Mesothelial cell of epicardium (in vitro differentiated cells): ENCODE measurements at regions not wholly inside any gene's neighbourhood (a gene's known extent, or its start where the extent isn't known, plus 50 kb on each side); places are given as distances from the start of the nearest gene placed in this dataset.
"Not testable (repeated sequence)": the region's sequence is repeated elsewhere in the genome, so short reads cannot be mapped to it uniquely, and the experiment has no call there.

Source experiments
- DNase-seq, 2 experiments: peaks; one replicate each; pipeline ENCODE4 v3.0.0; 2021; ENCODE audit warnings: low spot score in 2 of 2; ENCODE audit not compliant: unreplicated experiment in 2 of 2
- H3K27ac Mint-ChIP-seq: 2 replicates; pipeline ENCODE4 v1.8.0; 2021; ENCODE audit warnings: mixed read lengths
- H3K27me3 Mint-ChIP-seq: 2 replicates; pipeline ENCODE4 v1.8.0; 2021; ENCODE audit warnings: low read depth, mixed read lengths
- H3K36me3 Mint-ChIP-seq: 2 replicates; pipeline ENCODE4 v1.8.0; 2021; ENCODE audit warnings: mixed read lengths
- H3K4me1 Mint-ChIP-seq: 2 replicates; pipeline ENCODE4 v1.8.0; 2021; ENCODE audit warnings: mixed read lengths
- H3K4me3 Mint-ChIP-seq: 2 replicates; pipeline ENCODE4 v1.8.0; 2021; ENCODE audit warnings: mild to moderate bottlenecking, moderate library complexity, mixed read lengths
- H3K9me3 Mint-ChIP-seq: 2 replicates; pipeline ENCODE4 v1.8.0; 2021; ENCODE audit warnings: mixed read lengths
- CTCF ChIP-seq: fragments of 200-600 bp; sonication (generic); IDR thresholded peaks from one replicate; pipeline ENCODE4 v1.5.0; 2021; ENCODE audit warnings: antibody characterized with exemption; ENCODE audit not compliant: unreplicated experiment

GRCh38 chr3:95565502-95565901, 1248.9 kb upstream of the EPHA6 start:
- no peak overlapping the region for H3K4me3 Mint-ChIP-seq
- peaks cover 8% of the 10 kb centered on the region for H3K4me1 Mint-ChIP-seq
- no peak for TF ChIP-seq CTCF
- no peak for DNase-seq
- H3K9me3 Mint-ChIP-seq: peaks cover 32% of the 10 kb centered on the region
- H3K36me3 Mint-ChIP-seq: peaks cover 16% of the 10 kb centered on the region
- H3K27me3 Mint-ChIP-seq: no peaks in the 10 kb centered on the region
- no peak overlapping the region for H3K27ac Mint-ChIP-seq

GRCh38 chr3:95567346-95567745, 1247.0 kb upstream of the EPHA6 start:
- peaks cover 16% of the 10 kb centered on the region for H3K36me3 Mint-ChIP-seq
- no peaks in the 10 kb centered on the region for H3K27me3 Mint-ChIP-seq
- H3K9me3 Mint-ChIP-seq: peaks cover 32% of the 10 kb centered on the region
- H3K27ac Mint-ChIP-seq: no peak overlapping the region
- H3K4me3 Mint-ChIP-seq: no peak overlapping the region
- TF ChIP-seq CTCF: no peak
- DNase-seq: no peak
- H3K4me1 Mint-ChIP-seq: peaks cover 11% of the 10 kb centered on the region

- no peak overlapping the region for H3K4me3 Mint-ChIP-seq
- DNase-seq: no peak
- no peaks in the 10 kb centered on the region for H3K4me1 Mint-ChIP-seq
- no peak for TF ChIP-seq CTCF
- no peaks in the 10 kb centered on the region for H3K27me3 Mint-ChIP-seq
- H3K27ac Mint-ChIP-seq: no peak overlapping the region
- H3K9me3 Mint-ChIP-seq: peaks cover 11% of the 10 kb centered on the region
- no peaks in the 10 kb centered on the region for H3K36me3 Mint-ChIP-seq
Observed at GRCh38 chr3:95586754-95587153, 1227.6 kb upstream of the EPHA6 start.

- not testable (repeated sequence) for H3K27me3 Mint-ChIP-seq, H3K4me3 Mint-ChIP-seq, H3K36me3 Mint-ChIP-seq, DNase-seq, H3K27ac Mint-ChIP-seq, H3K4me1 Mint-ChIP-seq
- H3K9me3 Mint-ChIP-seq: peaks cover 13% of the 10 kb centered on the region
Observed at GRCh38 chr3:95587641-95588040, 1226.8 kb upstream of the EPHA6 start.

- H3K4me1 Mint-ChIP-seq: no peaks in the 10 kb centered on the region
- no peak for TF ChIP-seq CTCF
- peaks cover 17% of the 10 kb centered on the region for H3K9me3 Mint-ChIP-seq
- DNase-seq: no peak
- H3K27me3 Mint-ChIP-seq: no peaks in the 10 kb centered on the region
- no peaks in the 10 kb centered on the region for H3K36me3 Mint-ChIP-seq
- no peak overlapping the region for H3K27ac Mint-ChIP-seq
- no peak overlapping the region for H3K4me3 Mint-ChIP-seq
Observed at GRCh38 chr3:95588473-95588872, 1225.9 kb upstream of the EPHA6 start.

GRCh38 chr3:95595416-95596075, 1218.8 kb upstream of the EPHA6 start:
- Mint-ChIP-seq H3K36me3 (peaks cover 4% of the 10 kb centered on the region), H3K27me3 (no peaks in the 10 kb centered on the region), H3K4me3 (no peak overlapping the region), H3K9me3 (peaks cover 26% of the 10 kb centered on the region), H3K27ac (no peak overlapping the region), H3K4me1 (no peaks in the 10 kb centered on the region)
- TF ChIP-seq CTCF: no peak
- no peak for DNase-seq
